ENCODE measurements at regions not wholly inside any gene's neighbourhood (a gene's known extent, or its start where the extent isn't known, plus 50 kb on each side); places are given as distances from the start of the nearest gene placed in this dataset.

GRCh38 chr6:2502096-2502997, 248.4 kb downstream of the MYLK4 start:
- DNase-seq, result no peak

- DNase-seq, result no peak
These were observed 252.6 kb downstream of the MYLK4 start for GRCh38 chr6:2497922-2498623.

GRCh38 chr6:2496291-2496690, 250.9 kb upstream of the GMDS start:
- no peak for DNase-seq

- no peak for DNase-seq
These were observed 247.5 kb upstream of the GMDS start for GRCh38 chr6:2492686-2493523.

- DNase-seq, result no peak
These were observed 245.7 kb upstream of the GMDS start for GRCh38 chr6:2491137-2491536.

- DNase-seq, result no peak
These were observed 243.2 kb upstream of the GMDS start for GRCh38 chr6:2488578-2488977.

- no peak for DNase-seq
These were observed 239.7 kb upstream of the GMDS start for GRCh38 chr6:2485116-2485515.

GRCh38 chr6:2482773-2483172, 237.4 kb upstream of the GMDS start:
- no peak for DNase-seq

GRCh38 chr6:2481307-2481706, 235.9 kb upstream of the GMDS start:
- no peak for DNase-seq

GRCh38 chr6:2480267-2480966, 235.0 kb upstream of the GMDS start:
- no peak for DNase-seq

- no peak for DNase-seq
These were observed 232.8 kb upstream of the GMDS start for GRCh38 chr6:2478200-2478599.

- DNase-seq, result no peak
These were observed 232.3 kb upstream of the GMDS start for GRCh38 chr6:2477666-2478065.

GRCh38 chr6:2477250-2477649, 231.8 kb upstream of the GMDS start:
- DNase-seq, result no peak

- DNase-seq, result no peak
These were observed 231.0 kb upstream of the GMDS start for GRCh38 chr6:2476376-2476775.

GRCh38 chr6:2471472-2471871, 226.1 kb upstream of the GMDS start:
- DNase-seq, result no peak

- no peak for DNase-seq
These were observed 224.0 kb upstream of the GMDS start for GRCh38 chr6:2469428-2469827.

- no peak for DNase-seq
These were observed 223.2 kb upstream of the GMDS start for GRCh38 chr6:2468601-2468955.

- DNase-seq, result no peak
These were observed 222.7 kb upstream of the GMDS start for GRCh38 chr6:2467929-2468600.

GRCh38 chr6:2465336-2465735, 219.9 kb upstream of the GMDS start:
- no peak for DNase-seq

GRCh38 chr6:2464641-2465040, 219.2 kb upstream of the GMDS start:
- no peak for DNase-seq

- DNase-seq, result no peak
These were observed 217.4 kb upstream of the GMDS start for GRCh38 chr6:2462831-2463230.

GRCh38 chr6:2460216-2460745, 214.9 kb upstream of the GMDS start:
- no peak for DNase-seq

Data from NCI-H2081 treated with DMSO at 0.1 percent for 48 hours (cell line).